ENCODE measurements at regions not wholly inside any gene's neighbourhood (a gene's known extent, or its start where the extent isn't known, plus 50 kb on each side); places are given as distances from the start of the nearest gene placed in this dataset.

- TF ChIP-seq YY1 (IDR thresholded peaks at IDR 0.05; ENCODE audit: low read depth) (no peak), TCF12 (IDR thresholded peaks at IDR 0.05; ENCODE audit: low read depth) (no peak)
- TF ChIP-seq, protein P1, sequence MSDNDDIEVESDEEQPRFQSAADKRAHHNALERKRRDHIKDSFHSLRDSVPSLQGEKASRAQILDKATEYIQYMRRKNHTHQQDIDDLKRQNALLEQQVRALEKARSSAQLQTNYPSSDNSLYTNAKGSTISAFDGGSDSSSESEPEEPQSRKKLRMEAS (IDR thresholded peaks at IDR 0.05) = no peak
Measured at GRCh38 chr3:144923046-144923775, 951.6 kb downstream of the DIPK2A start.
